OCI-LY7 (cell line): ENCODE measurements at regions not wholly inside any gene's neighbourhood (a gene's known extent, or its start where the extent isn't known, plus 50 kb on each side); places are given as distances from the start of the nearest gene placed in this dataset.

Experiments used
- BruUV-seq: library from RNA; stranded (reverse); fragments of 400-500 nt; replicated peaks from 2 replicates; lab custom pipeline; 2021; lab: Mats Ljungman, UMichigan
- CTCF ChIA-PET: fragments of 300-600 bp; sonication (Branson Sonifier 250); formaldehyde crosslinking; loops from one replicate; lab custom pipeline; 2022; ENCODE audit warnings: antibody characterized with exemption; ENCODE audit not compliant: unreplicated experiment; lab: Charles Lee
- POLR2A ChIA-PET: fragments of 300-600 bp; sonication (Branson Sonifier 250); formaldehyde crosslinking; loops from one replicate; lab custom pipeline; 2022; ENCODE audit warnings: antibody characterized with exemption; lab: Charles Lee
- DNase-seq: peaks from one replicate; pipeline ENCODE4 v3.0.0-alpha.2; 2015; ENCODE audit warnings: low spot score
- H2AFZ ChIP-seq: fragments of 200-600 bp; sonication (generic), shearing (Covaris generic); 2 replicates; pipeline ENCODE4 v1.6.1; 2014; ENCODE audit warnings: mild to moderate bottlenecking, antibody characterized with exemption, low read length, moderate library complexity
- H3K27ac ChIP-seq: fragments of 200-600 bp; sonication (generic); 2 replicates; pipeline ENCODE4 v1.5.1; 2014; ENCODE audit warnings: mixed run types, low read depth, mild to moderate bottlenecking, moderate library complexity, low read length, inconsistent platforms; ENCODE audit not compliant: poor library complexity, severe bottlenecking
- H3K36me3 ChIP-seq: fragments of 200-600 bp; sonication (generic); 2 replicates; pipeline ENCODE4 v1.6.1; 2014; ENCODE audit warnings: mild to moderate bottlenecking, antibody characterized with exemption, low read length, moderate library complexity, mixed read lengths; ENCODE audit not compliant: insufficient read depth
- H3K4me1 ChIP-seq: fragments of 200-600 bp; sonication (generic); 2 replicates; pipeline ENCODE4 v1.5.1; 2014; ENCODE audit warnings: mild to moderate bottlenecking, low read length; ENCODE audit not compliant: insufficient read depth, poor library complexity, severe bottlenecking
- H3K4me2 ChIP-seq: fragments of 200-600 bp; sonication (generic); 2 replicates; pipeline ENCODE4 v1.6.1; 2014; ENCODE audit warnings: mild to moderate bottlenecking, low read length
- H3K4me3 ChIP-seq: fragments of 200-600 bp; sonication (generic); 2 replicates; pipeline ENCODE4 v1.5.1; 2014; ENCODE audit warnings: mild to moderate bottlenecking, low read depth, low read length; ENCODE audit not compliant: poor library complexity, severe bottlenecking
- H3K79me2 ChIP-seq: fragments of 200-600 bp; sonication (generic); 2 replicates; pipeline ENCODE4 v1.6.1; 2016; ENCODE audit warnings: low read depth, mild to moderate bottlenecking, low read length, moderate library complexity, mixed read lengths; ENCODE audit not compliant: insufficient read depth
- H3K9me2 ChIP-seq: fragments of 200-600 bp; sonication (generic); 2 replicates; pipeline ENCODE4 v1.6.1; 2016; ENCODE audit warnings: mild to moderate bottlenecking, low read length, mixed read lengths; ENCODE audit not compliant: insufficient read depth
- H3K9me3 ChIP-seq: fragments of 200-600 bp; sonication (generic); 2 replicates; pipeline ENCODE4 v1.6.1; 2014; ENCODE audit warnings: mild to moderate bottlenecking, mixed run types, low read length, mixed read lengths
- H4K20me1 ChIP-seq: fragments of 200-600 bp; sonication (generic); 2 replicates; pipeline ENCODE4 v1.6.1; 2014; ENCODE audit warnings: mild to moderate bottlenecking, antibody characterized with exemption, low read length, moderate library complexity, mixed read lengths; ENCODE audit not compliant: insufficient read depth
- CTCF ChIP-seq: fragments of 200-600 bp; sonication (generic); conservative IDR thresholded peaks from 2 replicates; pipeline ENCODE4 v1.5.1; 2014; ENCODE audit warnings: mild to moderate bottlenecking, antibody characterized with exemption, low read length, moderate library complexity, mixed read lengths
- EZH2phosphoT487 ChIP-seq: fragments of 200-600 bp; sonication (generic); IDR thresholded peaks from 2 replicates; pipeline ENCODE4 v1.6.1; 2018; ENCODE audit warnings: low read depth, borderline replicate concordance, mild to moderate bottlenecking, mixed run types, antibody characterized with exemption, low read length, moderate library complexity, mixed read lengths
- intact Hi-C: fragments of 100-400 bp; cut with micrococcal nuclease; formaldehyde crosslinking; loops from one replicate; pipeline ENCODE4 v1.10.0; 2022; ENCODE audit not compliant: unreplicated experiment

- no peak overlapping the region for H3K4me2 ChIP-seq
- no peak overlapping the region for H3K27ac ChIP-seq
- H3K36me3 ChIP-seq, result no peaks in the 10 kb centered on the region
- DNase-seq, result no peak
- ChIA-PET CTCF (no interaction called here), POLR2A (interaction anchor here (0.6 kb wide), 1 partner anchor 1057 kb away, joined by 7 read pairs; no protein-coding TSS in a partner anchor)
- H4K20me1 ChIP-seq, result no peaks in the 10 kb centered on the region
- no peaks in the 10 kb centered on the region for H3K9me2 ChIP-seq
- H3K4me1 ChIP-seq, result no peaks in the 10 kb centered on the region
- no peaks in the 10 kb centered on the region for H3K79me2 ChIP-seq
- intact Hi-C loops, result no loop called here
- H3K4me3 ChIP-seq, result no peak overlapping the region
- TF ChIP-seq CTCF (no peak), EZH2phosphoT487 (no peak)
- no TSS peak for BruUV-seq
- H3K9me3 ChIP-seq, result no peaks in the 10 kb centered on the region
- H2AFZ ChIP-seq, result no peak overlapping the region
Observed at GRCh38 chr4:161133586-161134276, 1030.1 kb downstream of the FSTL5 start.

- no peaks in the 10 kb centered on the region for H3K79me2 ChIP-seq
- H3K4me1 ChIP-seq, result no peaks in the 10 kb centered on the region
- POLR2A ChIA-PET, result interaction anchor here (0.6 kb wide), 1 partner anchor 1058 kb away, joined by 7 read pairs; no protein-coding TSS in a partner anchor
- H4K20me1 ChIP-seq, result no peaks in the 10 kb centered on the region
- no peaks in the 10 kb centered on the region for H3K9me3 ChIP-seq
- no peak overlapping the region for H3K4me2 ChIP-seq
- TF ChIP-seq CTCF (no peak), EZH2phosphoT487 (no peak)
- H3K9me2 ChIP-seq, result no peaks in the 10 kb centered on the region
- H3K4me3 ChIP-seq, result no peak overlapping the region
- CTCF ChIA-PET, result no interaction called here
- no peak overlapping the region for H2AFZ ChIP-seq
- no TSS peak for BruUV-seq
- no peak overlapping the region for H3K27ac ChIP-seq
- DNase-seq, result no peak
- intact Hi-C loops, result no loop called here
- H3K36me3 ChIP-seq, result no peaks in the 10 kb centered on the region
Observed at GRCh38 chr4:161132715-161133425, 1030.9 kb downstream of the FSTL5 start.

- Histone ChIP-seq H3K4me3 (no peak overlapping the region), H3K4me1 (no peaks in the 10 kb centered on the region), H3K36me3 (no peaks in the 10 kb centered on the region), H3K9me3 (no peaks in the 10 kb centered on the region), H3K9me2 (no peaks in the 10 kb centered on the region), H2AFZ (no peak overlapping the region), H4K20me1 (no peaks in the 10 kb centered on the region), H3K79me2 (no peaks in the 10 kb centered on the region), H3K4me2 (no peak overlapping the region), H3K27ac (no peak overlapping the region)
- POLR2A ChIA-PET, result no interaction called here
- no TSS peak for BruUV-seq
- no peak for DNase-seq
- CTCF ChIA-PET, result no interaction called here
- intact Hi-C loops, result no loop called here
- TF ChIP-seq CTCF (no peak), EZH2phosphoT487 (no peak)
Observed at GRCh38 chr4:161121451-161121850, 1042.3 kb downstream of the FSTL5 start.
